HG03066 (cell line): ENCODE measurements at regions not wholly inside any gene's neighbourhood (a gene's known extent, or its start where the extent isn't known, plus 50 kb on each side); places are given as distances from the start of the nearest gene placed in this dataset.

Source experiments
- ATAC-seq: cut with Tn5 transposase; IDR thresholded peaks from one replicate; pipeline ENCODE4 v1.9.1; 2021; ENCODE audit warnings: low read depth; ENCODE audit not compliant: unreplicated experiment

DNA sequence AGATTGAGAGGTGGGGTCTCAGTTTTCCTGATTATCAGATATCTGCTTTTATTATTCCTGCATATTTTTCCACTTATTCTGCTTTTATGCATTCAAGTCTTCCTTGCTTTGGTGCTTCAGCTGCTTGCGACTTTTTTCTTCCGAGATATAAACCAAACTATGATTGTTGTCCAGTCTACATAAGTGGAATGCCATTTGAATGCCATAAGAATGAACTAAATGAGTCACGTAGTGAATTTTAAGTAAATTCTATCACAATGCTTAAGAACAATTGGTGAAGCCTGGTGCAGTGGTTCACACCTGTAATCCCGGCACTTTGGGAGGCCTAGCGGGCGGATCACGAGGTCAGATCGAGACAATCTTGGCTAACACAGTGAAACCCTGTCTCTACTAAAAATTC lies 189.1 kb downstream of the PCDH18 start:
- no peak for ATAC-seq

GRCh38 chr4:137333031-137333430 lies 199.3 kb downstream of the PCDH18 start:
- no peak for ATAC-seq

- no peak for ATAC-seq
These were observed 220.0 kb downstream of the PCDH18 start for GRCh38 chr4:137312257-137312656.

GRCh38 chr4:137310593-137311490 lies 221.5 kb downstream of the PCDH18 start:
- no peak for ATAC-seq

DNA sequence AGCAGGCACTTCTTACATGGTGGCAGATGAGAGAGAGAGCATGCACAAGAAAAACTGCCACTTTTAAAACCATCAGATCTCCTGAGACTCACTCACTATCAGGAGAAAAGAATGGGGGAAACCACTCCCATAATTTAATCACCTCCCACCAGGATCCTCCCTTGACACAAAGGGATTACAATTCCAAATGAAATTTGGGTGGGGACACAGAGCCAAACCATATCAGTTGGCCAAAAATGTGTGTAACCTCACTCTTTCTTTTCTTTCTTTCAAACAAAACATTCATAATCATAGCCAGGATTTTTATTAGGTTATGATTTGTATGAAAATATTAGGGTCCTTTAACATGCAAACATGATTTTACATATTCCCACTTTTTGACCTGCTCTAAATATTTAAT lies 222.1 kb downstream of the PCDH18 start:
- ATAC-seq = no peak

- no peak for ATAC-seq
These were observed 222.9 kb downstream of the PCDH18 start for GRCh38 chr4:137309424-137309823.

- no peak for ATAC-seq
These were observed 224.5 kb downstream of the PCDH18 start for GRCh38 chr4:137307806-137308205.

DNA sequence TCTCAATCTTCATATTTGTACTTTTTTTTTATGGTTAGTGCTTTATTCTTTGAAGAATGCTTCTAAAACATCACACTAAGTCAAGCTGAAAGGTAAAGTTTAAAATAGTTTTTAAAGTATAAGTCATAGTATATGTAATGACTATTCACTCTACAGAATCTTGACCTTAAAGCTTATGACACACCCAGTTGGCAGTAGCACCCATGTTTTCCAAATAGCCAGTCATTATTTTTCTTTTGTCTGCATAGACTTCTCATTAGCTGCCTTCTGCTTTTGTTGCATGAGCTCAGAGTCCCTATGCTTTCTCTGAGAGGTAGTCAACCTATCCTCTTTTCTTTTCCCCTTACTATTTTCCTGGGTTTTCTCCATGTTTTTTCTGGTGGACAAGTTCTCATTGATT lies 231.5 kb downstream of the PCDH18 start:
- no peak for ATAC-seq

DNA sequence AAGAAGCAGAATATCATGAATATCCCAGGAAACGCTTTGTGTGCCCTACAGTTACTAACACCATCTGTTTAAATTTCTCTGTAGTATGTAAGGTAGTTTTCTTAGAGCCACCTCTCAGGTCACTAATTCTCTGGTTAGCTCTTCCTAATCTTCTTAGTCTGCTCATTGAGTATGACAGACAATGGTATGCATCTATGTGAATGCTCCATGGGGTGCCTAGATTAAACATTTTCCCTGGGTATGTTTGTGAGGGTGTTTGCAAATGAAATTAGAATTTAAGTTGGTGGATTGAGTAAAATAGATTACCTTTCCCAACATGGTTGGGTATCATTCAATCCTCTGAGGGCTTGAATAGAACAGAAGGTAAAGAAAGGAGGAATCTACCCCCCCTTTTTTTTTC lies 233.0 kb downstream of the PCDH18 start:
- ATAC-seq = no peak

GRCh38 chr4:137293281-137293680 lies 239.0 kb downstream of the PCDH18 start:
- ATAC-seq = no peak

GRCh38 chr4:137283737-137284136 lies 248.6 kb downstream of the PCDH18 start:
- ATAC-seq = no peak

- ATAC-seq = no peak
These were observed 253.9 kb downstream of the PCDH18 start for GRCh38 chr4:137278431-137278830.

- ATAC-seq = no peak
These were observed 257.9 kb downstream of the PCDH18 start for GRCh38 chr4:137274404-137274803.

DNA sequence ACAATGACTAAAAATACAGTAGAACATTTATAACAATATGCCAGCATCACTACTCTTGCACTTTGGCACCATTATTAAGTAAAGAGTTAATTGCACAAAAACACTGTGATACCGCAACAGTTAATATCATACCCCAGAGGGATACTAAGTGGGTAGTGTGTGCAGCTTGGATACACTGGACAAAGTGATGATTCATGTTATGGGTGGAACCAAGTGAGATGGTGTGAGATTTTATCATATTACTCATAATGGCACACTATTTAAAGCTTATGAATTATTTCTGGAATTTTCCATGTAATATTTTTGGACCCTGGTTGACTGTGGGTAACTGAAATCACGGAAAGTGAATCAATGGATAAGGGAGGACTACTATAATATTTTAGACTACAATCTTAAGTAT lies 265.3 kb downstream of the PCDH18 start:
- no peak for ATAC-seq

DNA sequence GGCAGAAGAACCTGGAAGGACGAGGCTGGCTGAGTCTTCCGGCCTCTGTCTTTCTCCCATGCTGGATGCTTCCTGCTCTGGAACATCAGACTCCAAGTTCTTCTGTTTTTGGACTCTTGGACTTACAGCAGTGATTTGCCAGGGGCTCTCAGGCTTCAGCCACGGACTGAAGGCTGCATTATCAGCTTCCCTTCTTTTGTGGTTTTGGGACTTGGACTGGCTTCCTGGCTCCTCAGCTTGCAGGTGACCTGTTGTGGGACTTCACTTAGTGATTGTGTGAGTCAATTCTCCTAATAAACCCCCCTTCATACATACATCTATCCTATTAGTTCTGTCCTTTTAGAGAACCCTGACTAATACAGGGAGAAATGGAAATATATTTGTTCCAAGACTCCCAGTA lies 265.8 kb downstream of the PCDH18 start:
- ATAC-seq = no peak

DNA sequence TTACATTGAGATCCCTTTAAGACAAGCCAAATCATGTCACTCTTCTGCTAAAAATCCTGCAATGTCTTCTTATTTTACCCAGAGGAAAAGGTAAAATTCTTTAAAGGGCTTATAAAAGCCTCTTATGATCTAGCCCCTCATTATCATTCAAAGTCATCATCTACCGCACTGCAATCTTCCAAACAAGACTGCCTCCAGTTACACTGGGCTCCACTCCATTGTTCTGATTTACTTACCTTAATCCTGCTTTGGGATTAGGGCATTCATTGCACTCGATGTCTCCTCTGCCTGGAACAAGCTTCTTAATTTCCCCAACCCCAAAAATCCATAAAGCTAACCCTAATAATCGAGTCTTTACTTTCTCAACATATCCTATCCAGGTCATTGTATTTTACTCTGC lies 269.1 kb downstream of the PCDH18 start:
- ATAC-seq = no peak

DNA sequence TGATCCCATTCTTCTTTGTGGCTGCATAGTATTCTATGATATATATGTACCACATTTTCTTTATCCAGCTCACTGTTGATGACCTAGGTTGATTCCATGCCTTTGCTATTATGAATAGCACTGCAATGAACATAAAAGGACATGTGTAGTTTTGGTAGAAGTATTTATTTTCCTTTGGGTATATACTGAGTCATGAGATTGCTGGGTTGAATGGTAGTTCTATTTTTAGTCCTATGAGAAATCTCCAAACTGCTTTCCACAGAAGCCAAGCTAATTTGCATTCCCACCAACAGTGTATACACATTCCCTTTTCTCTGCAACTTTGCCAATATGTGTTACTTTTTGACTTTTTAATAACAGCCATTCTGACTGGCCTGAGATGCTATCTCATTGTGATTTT lies 278.3 kb downstream of the PCDH18 start:
- ATAC-seq = no peak

- ATAC-seq = no peak
These were observed 283.2 kb downstream of the PCDH18 start for GRCh38 chr4:137249112-137249511.

- no peak for ATAC-seq
These were observed 293.7 kb downstream of the PCDH18 start for GRCh38 chr4:137238456-137239162.

- ATAC-seq = no peak
These were observed 305.4 kb downstream of the PCDH18 start for GRCh38 chr4:137226900-137227299.

GRCh38 chr4:137226221-137226620 lies 306.1 kb downstream of the PCDH18 start:
- no peak for ATAC-seq
